ENCODE measurements at regions not wholly inside any gene's neighbourhood (a gene's known extent, or its start where the extent isn't known, plus 50 kb on each side); places are given as distances from the start of the nearest gene placed in this dataset.

DNA sequence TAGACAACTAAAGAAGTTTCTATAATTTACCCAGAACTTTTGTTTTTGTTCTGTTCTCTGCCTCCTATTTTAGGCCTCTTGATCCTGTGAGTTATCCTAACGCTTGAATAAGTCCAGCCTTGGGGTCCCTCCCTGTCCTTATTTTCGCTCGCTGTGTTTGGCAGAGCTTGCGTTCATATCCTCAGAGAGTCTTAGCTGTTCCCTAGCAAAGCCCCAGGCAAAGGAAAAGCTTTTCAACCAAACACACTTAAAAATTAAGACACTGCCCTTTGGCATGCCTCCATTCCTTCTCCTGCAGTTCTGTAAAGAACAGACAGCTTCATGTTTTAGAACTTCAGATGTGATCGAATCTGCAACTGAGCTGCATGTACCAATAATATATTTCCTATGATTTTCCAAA lies 517.2 kb downstream of the SUCLG1 start:
- TF ChIP-seq, protein P1, sequence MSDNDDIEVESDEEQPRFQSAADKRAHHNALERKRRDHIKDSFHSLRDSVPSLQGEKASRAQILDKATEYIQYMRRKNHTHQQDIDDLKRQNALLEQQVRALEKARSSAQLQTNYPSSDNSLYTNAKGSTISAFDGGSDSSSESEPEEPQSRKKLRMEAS (IDR thresholded peaks at IDR 0.05): no peak
- no peak for TF ChIP-seq CEBPB (IDR thresholded peaks at IDR 0.05)
- no peak for TF ChIP-seq EP300 (IDR thresholded peaks at IDR 0.05; ENCODE audit: borderline replicate concordance)
- TF ChIP-seq, protein P2, sequence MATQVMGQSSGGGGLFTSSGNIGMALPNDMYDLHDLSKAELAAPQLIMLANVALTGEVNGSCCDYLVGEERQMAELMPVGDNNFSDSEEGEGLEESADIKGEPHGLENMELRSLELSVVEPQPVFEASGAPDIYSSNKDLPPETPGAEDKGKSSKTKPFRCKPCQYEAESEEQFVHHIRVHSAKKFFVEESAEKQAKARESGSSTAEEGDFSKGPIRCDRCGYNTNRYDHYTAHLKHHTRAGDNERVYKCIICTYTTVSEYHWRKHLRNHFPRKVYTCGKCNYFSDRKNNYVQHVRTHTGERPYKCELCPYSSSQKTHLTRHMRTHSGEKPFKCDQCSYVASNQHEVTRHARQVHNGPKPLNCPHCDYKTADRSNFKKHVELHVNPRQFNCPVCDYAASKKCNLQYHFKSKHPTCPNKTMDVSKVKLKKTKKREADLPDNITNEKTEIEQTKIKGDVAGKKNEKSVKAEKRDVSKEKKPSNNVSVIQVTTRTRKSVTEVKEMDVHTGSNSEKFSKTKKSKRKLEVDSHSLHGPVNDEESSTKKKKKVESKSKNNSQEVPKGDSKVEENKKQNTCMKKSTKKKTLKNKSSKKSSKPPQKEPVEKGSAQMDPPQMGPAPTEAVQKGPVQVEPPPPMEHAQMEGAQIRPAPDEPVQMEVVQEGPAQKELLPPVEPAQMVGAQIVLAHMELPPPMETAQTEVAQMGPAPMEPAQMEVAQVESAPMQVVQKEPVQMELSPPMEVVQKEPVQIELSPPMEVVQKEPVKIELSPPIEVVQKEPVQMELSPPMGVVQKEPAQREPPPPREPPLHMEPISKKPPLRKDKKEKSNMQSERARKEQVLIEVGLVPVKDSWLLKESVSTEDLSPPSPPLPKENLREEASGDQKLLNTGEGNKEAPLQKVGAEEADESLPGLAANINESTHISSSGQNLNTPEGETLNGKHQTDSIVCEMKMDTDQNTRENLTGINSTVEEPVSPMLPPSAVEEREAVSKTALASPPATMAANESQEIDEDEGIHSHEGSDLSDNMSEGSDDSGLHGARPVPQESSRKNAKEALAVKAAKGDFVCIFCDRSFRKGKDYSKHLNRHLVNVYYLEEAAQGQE (IDR thresholded peaks at IDR 0.05; ENCODE audit: low read depth): no peak
- TF ChIP-seq RAD21 (IDR thresholded peaks at IDR 0.05; ENCODE audit: low read depth): no peak
- TF ChIP-seq NFIC (IDR thresholded peaks at IDR 0.05): no peak
- no peak for TF ChIP-seq TAF1 (IDR thresholded peaks at IDR 0.05; ENCODE audit: low read depth)
- no peak for TF ChIP-seq TEAD4 (IDR thresholded peaks at IDR 0.05)
- no peak for TF ChIP-seq TCF12 (IDR thresholded peaks at IDR 0.05; ENCODE audit: low read depth)
- no peak for TF ChIP-seq YY1 (IDR thresholded peaks at IDR 0.05; ENCODE audit: low read depth)
